ENCODE measurements at regions not wholly inside any gene's neighbourhood (a gene's known extent, or its start where the extent isn't known, plus 50 kb on each side); places are given as distances from the start of the nearest gene placed in this dataset.
"Not testable (repeated sequence)": the region's sequence is repeated elsewhere in the genome, so short reads cannot be mapped to it uniquely, and the experiment has no call there.

GRCh38 chr4:117704721-117705120 lies 329.6 kb upstream of the NDST3 start:
- intact Hi-C loops (cut with micrococcal nuclease; ENCODE audit: unreplicated experiment) = no loop called here

GRCh38 chr4:117740736-117741135 lies 293.6 kb upstream of the NDST3 start:
- H3K4me3 ChIP-seq (ENCODE audit: low read depth in 2 of 2, low read length in 2 of 2) = no peak overlapping the region
- TF ChIP-seq POLR2AphosphoS5 (IDR thresholded peaks at IDR 0.05; ENCODE audit: low read depth, low read length) (no peak), SIN3A (IDR thresholded peaks at IDR 0.05; ENCODE audit: borderline replicate concordance, insufficient read depth, low read depth, low read length) (no peak), CTCF (IDR thresholded peaks at IDR 0.05) (no peak), TCF7L2 (IDR thresholded peaks at IDR 0.05; ENCODE audit: low read depth, low read length) (no peak), REST (IDR thresholded peaks at IDR 0.05; ENCODE audit: insufficient read depth in 1 of 2, low read depth in 2 of 2, low read length in 1 of 2) (no peak)
- ChIA-PET CTCF (no interaction called here), POLR2A (no interaction called here)
- H3K4me1 ChIP-seq (ENCODE audit: control insufficient read depth, insufficient read depth, low read length) = no peaks in the 10 kb centered on the region
- DNase-seq (ENCODE audit: low read depth, low spot score) (no peak), ATAC-seq (no peak)
- in situ Hi-C loops (cut with HindIII; ENCODE audit: low pct_unique_long_range_greater_than_20kb, low sequenced_read_pairs) (no loop called here), intact Hi-C loops (cut with micrococcal nuclease; ENCODE audit: unreplicated experiment) (no loop called here)
- no peak overlapping the region for H3K27ac ChIP-seq (ENCODE audit: low read length)
- no peaks in the 10 kb centered on the region for H3K27me3 ChIP-seq (ENCODE audit: control insufficient read depth, insufficient read depth, low read length)
- no peaks in the 10 kb centered on the region for H3K36me3 ChIP-seq (ENCODE audit: control insufficient read depth, insufficient read depth, low read length)
- BruUV-seq (replicated peaks) = no TSS peak
- no peaks in the 10 kb centered on the region for H3K9me3 ChIP-seq (ENCODE audit: control insufficient read depth, insufficient read depth, low read depth, low read length)

More at GRCh38 chr4:117704721-117705120, 329.6 kb upstream of the NDST3 start:
- no TSS peak for BruUV-seq (replicated peaks)
- H3K27ac ChIP-seq (ENCODE audit: low read length) = no peak overlapping the region
- H3K4me1 ChIP-seq (ENCODE audit: control insufficient read depth, insufficient read depth, low read length) = no peaks in the 10 kb centered on the region
- H3K9me3 ChIP-seq (ENCODE audit: control insufficient read depth, insufficient read depth, low read depth, low read length) = no peaks in the 10 kb centered on the region
- no peak for ATAC-seq
- H3K36me3 ChIP-seq (ENCODE audit: control insufficient read depth, insufficient read depth, low read length) = no peaks in the 10 kb centered on the region
- no peak for DNase-seq (ENCODE audit: low read depth, low spot score)
- ChIA-PET POLR2A (no interaction called here), CTCF (no interaction called here)
- in situ Hi-C loops (cut with HindIII; ENCODE audit: low pct_unique_long_range_greater_than_20kb, low sequenced_read_pairs) = no loop called here
- TF ChIP-seq POLR2AphosphoS5 (IDR thresholded peaks at IDR 0.05; ENCODE audit: low read depth, low read length) = no peak
- TF ChIP-seq REST (IDR thresholded peaks at IDR 0.05; ENCODE audit: insufficient read depth in 1 of 2, low read depth in 2 of 2, low read length in 1 of 2) = no peak
- TF ChIP-seq TCF7L2 (IDR thresholded peaks at IDR 0.05; ENCODE audit: low read depth, low read length) = no peak
- no peak for TF ChIP-seq SIN3A (IDR thresholded peaks at IDR 0.05; ENCODE audit: borderline replicate concordance, insufficient read depth, low read depth, low read length)
- no peak for TF ChIP-seq CTCF (IDR thresholded peaks at IDR 0.05)
- H3K4me3 ChIP-seq (ENCODE audit: low read depth in 2 of 2, low read length in 2 of 2) = no peak overlapping the region
- no peaks in the 10 kb centered on the region for H3K27me3 ChIP-seq (ENCODE audit: control insufficient read depth, insufficient read depth, low read length)

DNA sequence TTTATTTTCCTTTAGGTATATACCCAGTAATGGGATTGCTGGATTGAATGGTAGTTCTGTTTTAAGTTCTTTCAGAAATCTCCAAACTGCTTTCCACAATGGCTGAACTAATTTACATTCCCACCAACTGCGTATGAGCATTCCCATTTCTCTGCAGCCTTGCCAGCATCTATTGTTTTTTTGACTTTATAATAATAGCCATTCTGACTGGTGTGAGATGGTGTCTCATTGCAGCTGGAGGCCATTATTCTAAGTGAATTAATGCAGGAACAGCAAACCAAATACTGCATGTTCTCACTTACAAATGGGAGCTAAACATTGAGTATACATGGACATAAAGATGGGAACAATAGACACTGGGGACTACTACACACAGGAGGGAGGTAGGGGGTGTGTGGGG lies 288.9 kb upstream of the NDST3 start:
- POLR2A ChIA-PET; ATAC-seq; intact Hi-C loops (cut with micrococcal nuclease; ENCODE audit: unreplicated experiment); H3K27me3 ChIP-seq (ENCODE audit: control insufficient read depth, insufficient read depth, low read length); H3K9me3 ChIP-seq (ENCODE audit: control insufficient read depth, insufficient read depth, low read depth, low read length); H3K36me3 ChIP-seq (ENCODE audit: control insufficient read depth, insufficient read depth, low read length); H3K4me1 ChIP-seq (ENCODE audit: control insufficient read depth, insufficient read depth, low read length); CTCF ChIA-PET; H3K4me3 ChIP-seq (ENCODE audit: low read depth in 2 of 2, low read length in 2 of 2); in situ Hi-C loops (cut with HindIII; ENCODE audit: low pct_unique_long_range_greater_than_20kb, low sequenced_read_pairs); BruUV-seq (replicated peaks); DNase-seq (ENCODE audit: low read depth, low spot score); H3K27ac ChIP-seq (ENCODE audit: low read length): not testable (repeated sequence)
